C4-2B (cell line): ENCODE measurements at regions not wholly inside any gene's neighbourhood (a gene's known extent, or its start where the extent isn't known, plus 50 kb on each side); places are given as distances from the start of the nearest gene placed in this dataset.

ENCODE experiments used
- CTCF ChIP-seq: fragments of 450-650 bp; conservative IDR thresholded peaks from 2 replicates; pipeline ENCODE4 v1.5.1; 2017; ENCODE audit warnings: mild to moderate bottlenecking
- ZFX ChIP-seq: fragments of 450-650 bp; IDR thresholded peaks from 2 replicates; pipeline ENCODE4 v1.6.1; 2017

GRCh38 chr4:125445525-125445924 is 130.8 kb downstream of the FAT4 start:
- no peak for TF ChIP-seq CTCF
- TF ChIP-seq ZFX = no peak
